UCSD-AML1 (cell line): ENCODE measurements at regions not wholly inside any gene's neighbourhood (a gene's known extent, or its start where the extent isn't known, plus 50 kb on each side); places are given as distances from the start of the nearest gene placed in this dataset.

Experiments used
- DNase-seq: peaks from one replicate; lab custom pipeline; 2025; ENCODE audit not compliant: unreplicated experiment; lab: John Stamatoyannopoulos, UW

DNA sequence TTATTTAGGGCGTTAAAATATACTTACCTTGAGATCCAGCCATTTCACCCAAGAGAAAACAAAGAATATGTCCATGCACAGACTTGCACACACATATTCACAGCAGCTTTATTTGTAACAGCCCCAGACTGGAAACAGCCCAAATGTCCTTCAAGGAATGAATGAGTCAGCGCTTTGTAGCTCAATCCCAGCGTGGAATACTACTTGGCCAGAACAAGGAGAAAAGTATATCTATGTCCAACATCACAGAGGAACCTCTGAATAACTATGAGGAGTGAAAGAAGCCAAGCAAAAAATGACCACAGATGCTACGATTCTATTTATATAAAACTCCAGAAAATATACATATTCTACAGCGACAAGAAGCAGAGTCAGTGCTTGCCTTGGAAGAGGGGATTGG is 158.3 kb downstream of the ENGASE start:
- DNase-seq: no peak

DNA sequence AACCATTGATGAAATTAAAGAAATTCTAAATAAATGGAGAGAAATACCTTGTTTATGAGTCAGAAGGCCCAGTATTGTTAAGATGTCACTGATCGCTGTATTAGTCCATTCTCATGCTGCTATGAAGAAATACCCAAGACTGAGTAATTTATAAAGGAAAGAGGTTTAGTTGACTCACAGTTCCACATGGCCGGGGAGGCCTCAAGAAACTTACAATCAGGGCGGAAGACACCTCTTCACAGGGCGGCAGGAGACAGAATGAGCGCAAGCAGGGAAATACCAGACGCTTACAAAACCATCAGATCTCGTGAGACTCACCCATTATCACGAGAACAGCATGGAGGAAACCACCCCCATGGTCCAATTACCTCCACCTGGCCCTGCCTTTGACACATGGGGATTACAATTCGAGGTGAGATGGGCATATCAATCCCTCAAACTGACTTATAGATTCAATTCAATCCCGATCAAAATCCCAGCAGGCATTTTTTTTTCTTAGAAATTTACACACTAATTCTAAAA is 157.2 kb downstream of the ENGASE start:
- DNase-seq: no peak

DNA sequence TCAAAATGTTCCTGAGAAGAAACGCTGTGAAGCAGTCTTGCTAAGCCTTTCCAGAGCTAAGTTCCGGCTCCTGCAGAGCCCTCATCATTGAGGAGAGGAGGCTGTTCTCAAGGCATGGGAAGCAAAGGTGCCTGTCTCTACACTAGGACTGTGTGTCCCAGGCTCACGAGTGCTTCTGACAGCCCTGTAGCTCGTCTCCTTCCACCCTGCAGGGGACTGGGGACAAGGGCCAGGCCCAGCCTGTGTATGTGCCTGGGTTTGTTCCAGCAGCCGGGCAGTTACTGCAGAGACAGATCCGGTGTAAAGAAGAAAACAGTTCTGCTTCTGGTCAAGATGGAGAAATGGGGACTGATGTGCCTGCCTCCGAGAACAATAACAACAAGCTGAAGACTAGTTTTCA is 156.0 kb downstream of the ENGASE start:
- DNase-seq: no peak

DNA sequence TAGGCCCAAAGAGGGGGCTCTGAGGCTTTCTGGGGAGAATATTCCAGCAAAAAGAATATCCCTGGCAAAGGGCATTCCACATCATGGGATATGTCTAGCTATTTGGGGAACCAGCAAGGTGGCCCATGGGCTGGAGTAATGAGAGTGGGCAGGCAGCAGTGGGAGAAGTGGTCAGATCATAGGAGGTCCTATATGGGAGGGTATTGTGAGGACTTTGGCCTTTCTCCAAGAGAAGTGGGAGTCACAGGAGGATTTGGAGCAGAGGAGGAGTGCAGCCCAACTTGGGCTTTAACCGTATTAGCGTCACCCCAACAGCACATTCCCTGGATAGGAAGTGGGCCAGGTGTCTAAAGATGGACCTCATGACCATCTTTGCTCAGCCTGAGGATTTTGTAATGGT is 151.4 kb downstream of the ENGASE start:
- DNase-seq: no peak

DNA sequence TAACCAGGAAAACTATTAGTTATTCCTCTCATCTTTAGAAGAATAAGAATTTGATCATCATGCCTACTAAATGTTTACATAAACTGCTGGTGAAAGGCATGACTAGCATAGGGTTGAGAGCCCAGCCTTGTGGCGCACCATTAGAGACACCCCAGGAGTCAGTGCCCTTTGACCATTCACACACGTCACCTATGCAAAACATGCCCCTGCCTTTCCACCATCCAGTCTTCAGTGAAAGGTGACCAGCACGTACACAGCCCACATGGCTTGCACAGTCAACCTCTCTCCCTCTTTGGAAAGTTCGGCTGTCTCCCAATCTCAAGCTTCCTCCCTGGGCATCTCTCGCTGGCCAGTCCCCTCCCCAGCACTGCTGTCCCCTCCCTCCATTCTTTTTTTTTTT is 150.3 kb downstream of the ENGASE start:
- DNase-seq: no peak

DNA sequence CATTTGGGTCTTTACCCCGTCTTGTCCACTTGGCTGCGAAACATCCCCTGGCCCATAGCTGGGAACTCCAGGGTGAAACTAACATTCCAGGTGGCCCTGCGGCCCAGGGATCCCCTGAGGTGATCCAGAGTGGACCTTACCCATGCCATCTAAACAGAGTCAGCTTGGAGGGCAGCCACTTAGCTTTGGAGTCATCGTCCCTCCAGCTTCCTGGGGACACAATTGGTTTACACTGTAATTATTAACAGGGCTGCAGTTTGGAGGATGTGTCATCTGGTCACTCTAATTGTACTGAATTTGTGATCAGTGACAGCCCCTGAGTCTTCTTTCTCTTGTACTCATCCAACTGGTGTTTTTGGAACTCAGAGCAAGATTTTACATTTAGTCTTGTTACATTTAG is 149.9 kb downstream of the ENGASE start:
- DNase-seq: no peak

DNA sequence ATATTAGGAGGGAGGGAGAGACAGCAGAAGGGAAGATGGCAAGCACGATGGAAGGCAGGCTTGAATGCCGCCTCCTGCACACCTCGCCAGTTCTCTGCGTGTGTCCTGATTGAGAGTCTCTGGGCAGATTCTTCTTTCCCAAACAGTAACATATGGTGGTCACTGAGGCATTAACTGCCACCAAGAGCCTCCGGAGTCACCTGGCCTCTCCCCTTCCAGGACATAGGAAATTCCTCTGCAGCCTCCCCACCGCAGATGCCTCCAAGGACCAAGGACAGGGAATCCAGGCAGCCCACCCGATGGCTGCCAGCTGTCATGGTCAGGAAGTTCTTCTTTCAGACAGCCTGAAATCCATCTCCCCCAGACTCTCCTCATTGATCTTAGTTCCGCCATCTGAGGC is 149.3 kb downstream of the ENGASE start:
- DNase-seq: no peak

DNA sequence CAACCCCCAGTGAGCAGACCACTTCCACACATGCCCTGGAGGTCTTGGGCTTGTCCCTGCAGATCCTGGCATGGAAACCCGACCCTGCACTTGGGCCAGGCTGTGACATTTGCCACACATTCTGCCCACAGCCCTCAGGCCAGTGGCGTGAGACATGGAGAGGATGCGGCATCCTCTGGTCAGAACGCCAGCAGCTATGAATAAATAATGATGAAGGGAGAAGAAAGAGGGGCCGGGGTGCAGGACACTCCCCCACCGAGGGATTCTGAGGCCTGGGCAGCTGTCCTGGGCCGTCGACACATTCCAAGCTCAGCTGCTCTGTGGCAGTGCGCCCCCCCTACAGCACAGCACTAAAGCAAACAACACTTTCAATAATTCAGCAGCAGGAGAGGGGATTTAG is 148.8 kb downstream of the ENGASE start:
- no peak for DNase-seq

DNA sequence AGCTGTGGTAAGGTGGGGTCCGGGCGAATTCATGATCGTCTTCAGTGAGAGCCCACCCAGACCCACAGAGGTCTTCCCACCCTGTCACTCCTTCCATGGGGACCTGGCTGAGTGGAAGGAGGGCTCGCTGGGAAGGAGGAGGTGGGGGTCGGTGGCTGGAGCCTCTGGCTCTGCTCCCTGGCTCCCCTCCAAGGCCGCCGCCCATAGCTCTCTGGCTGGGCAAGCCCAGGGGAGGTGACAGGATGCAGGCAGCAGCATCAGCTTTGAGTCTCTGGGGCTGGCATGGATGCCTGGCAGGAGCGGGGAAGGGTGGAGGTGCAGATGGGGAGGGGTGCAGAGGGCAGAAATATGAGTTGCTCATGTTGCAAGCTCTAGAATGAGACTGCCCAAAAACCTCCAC is 147.0 kb downstream of the ENGASE start:
- DNase-seq: no peak

DNA sequence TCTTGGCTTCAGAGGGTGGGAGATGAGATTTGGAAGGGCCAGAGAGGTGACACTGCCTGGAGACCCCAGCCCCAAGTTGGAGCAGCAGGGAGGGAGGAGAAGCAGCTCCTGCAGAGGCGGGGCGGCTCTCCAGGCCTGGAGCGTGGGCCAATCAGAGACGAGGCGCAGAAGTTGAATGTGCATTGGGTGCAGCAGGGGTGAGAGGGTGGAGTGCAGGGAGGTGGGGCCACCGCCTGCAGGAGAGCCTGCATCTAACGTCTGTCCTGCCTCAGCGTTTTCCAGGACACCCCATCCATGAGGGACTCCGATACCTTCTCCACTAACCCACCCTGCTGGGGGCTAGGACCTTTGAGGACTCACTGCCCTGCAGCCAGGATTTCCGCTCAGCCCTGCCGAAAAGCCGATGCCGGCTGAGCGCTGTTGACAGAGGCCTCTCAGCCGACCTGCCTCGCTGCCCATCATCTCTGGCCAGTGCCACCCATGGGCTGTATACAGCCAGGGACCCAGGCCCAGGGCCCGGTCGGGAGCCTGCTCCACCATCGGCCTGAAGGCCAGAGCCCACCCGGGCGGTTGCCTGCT is 146.2 kb downstream of the ENGASE start:
- DNase-seq: no peak

DNA sequence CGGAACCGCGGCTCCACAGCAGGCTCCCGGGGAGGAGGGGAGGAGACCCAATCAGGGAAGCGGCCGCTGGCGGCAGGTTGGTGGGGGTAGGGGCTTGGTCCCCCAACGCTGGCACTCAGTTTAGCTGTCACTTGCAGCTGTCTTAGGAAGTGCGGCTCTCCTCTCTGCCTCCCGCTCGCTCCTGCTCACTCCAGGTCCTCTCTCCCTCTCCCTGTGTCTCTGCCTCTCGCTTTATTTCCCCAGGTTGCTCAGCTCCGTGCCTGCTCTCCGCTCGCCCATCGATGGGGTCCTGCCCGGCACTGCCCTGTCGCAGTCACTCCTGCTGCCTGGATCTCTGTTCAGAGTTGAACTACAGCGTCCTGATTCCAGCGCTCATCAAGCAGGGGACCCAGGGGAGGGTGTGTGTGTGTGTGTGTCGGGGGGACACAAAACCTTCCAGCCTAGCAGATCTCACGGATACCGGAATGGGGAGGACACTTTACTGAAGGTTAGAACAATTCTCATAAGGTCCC is 145.6 kb downstream of the ENGASE start:
- DNase-seq: no peak

DNA sequence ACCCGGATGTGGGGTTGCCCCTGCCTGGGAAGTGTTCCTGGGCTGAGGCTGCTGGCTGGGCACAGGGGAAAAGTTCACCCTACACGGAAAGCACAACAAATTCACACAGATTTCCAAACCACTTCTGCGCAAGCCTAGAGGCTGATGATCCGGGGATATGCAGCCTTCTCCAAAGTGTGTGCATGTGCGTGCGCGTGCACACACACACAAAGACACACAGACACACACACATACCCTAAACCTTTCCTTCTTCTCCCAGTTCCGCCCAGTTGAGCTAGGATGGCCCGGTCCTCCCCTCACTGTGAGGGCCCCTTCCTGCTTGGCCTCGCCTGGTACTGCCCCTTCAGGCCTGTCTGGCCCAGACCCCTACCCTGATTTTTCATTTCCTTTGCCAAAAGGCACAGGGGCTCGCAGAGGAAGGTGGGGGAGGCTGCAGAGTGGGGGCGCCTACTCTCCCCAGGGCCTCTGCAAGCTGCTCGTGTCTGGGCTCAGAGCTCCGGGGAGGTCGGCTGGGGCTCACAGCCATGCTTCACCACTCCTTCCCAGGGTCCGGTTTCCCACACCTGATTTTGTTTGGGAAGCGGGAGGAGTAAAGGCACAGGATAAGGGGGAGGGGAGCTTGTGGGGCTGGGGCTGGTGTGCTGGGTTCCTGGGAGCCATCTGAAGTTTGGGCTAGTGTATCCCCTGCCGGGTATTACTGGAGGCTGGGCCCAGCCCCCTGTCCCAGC is 144.7 kb downstream of the ENGASE start:
- no peak for DNase-seq

DNA sequence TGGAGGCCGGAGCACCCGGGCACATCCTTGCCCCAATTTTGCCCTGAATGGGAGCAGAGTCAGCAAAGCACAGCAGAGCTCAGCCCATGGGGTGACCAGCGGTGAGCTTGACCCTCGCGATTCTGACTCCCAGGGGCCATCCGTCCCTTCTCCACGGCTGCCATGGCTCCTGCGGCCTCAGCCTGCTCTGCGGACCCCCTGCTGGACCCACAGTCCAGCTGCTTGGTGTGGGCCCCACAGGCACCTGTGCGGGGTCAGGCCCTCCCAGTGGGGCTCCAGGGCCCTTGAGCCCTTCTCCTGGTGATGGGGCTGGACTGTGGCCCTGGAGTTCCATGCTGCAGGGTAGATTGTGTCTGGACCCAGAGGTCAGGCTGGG is 144.2 kb downstream of the ENGASE start:
- DNase-seq: no peak

DNA sequence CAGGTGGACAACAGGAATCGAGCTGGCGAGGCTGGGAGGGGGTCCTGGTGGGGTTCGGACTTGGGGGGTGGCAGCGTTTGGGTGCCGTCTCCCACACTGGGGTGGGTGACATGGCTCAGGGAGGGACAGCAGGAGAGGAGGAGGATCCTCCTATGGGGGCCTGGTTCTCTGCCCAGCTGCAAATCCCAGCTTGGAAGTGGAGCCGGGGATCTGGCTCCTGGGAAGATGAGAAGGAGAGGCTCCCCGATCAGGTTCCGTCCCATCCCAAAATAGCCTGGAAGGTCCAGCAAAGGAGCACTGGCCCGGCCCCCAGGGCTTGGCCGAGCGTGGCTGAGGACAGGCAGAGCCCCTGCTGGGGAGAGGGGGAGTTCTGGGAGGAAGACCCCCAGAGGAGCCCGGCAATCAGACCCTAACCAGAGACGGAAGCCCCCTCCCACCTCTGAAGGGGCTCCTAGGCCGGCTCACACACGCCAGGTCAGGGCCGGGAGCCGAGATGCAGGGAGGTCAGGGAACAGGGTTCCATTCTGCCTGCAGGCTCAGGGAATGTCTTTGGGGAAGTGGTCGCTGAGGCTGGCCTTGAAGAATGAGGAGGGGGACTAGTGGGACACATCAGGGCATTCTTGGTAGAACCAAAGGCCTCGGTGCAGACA is 143.7 kb downstream of the ENGASE start:
- DNase-seq: no peak

DNA sequence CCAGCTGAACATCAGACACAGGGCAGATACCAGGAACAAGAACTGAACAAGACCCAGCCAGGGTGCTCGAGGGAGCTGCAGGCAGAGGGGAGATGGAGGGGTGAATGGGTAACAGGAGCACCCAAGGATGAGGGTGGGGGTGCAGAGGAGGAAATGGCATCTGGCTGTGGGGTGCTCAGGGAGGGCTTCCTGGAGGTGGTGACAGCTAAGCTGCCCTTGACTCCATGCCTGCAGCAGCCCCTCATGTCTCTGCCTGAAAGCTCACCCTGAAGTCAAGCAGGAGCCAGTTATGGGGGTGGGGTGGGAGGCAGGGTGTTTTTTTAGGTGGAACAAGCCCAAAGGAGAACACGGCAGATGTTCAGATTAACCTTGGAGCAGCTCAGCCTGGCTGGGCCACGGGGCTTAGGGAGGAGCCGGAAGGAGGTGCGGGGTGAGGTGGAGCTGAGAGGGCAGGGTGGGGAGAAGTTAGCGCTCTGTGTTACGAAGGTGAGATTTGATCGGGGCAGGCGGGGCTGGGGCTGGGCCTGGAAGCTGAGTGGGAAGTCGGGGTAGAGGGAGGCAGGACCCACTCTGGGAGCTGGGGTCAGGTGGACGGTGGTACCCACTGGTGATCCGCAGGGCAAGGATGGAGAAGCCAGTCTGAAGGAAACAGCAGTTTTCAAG is 143.0 kb downstream of the ENGASE start:
- no peak for DNase-seq

DNA sequence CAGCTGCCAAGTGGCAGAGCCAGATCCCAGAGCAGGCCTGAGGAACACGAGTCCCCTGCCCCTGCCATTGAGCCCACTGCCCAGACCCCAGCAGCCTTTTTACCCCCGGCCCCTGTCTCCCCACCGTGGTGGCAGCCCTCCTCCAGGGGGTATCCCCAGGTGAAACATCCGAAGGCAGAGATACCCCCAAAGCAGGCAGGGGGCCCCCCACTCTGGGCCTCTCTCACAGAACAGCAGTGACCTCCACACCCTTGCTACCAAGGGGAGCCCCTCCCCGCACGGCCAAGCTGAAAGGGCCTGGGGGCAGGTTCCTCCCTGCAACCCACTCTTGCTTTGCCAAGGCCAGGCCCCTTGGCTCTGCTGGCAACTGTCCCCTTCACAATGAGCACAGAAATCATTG is 142.2 kb downstream of the ENGASE start:
- no peak for DNase-seq

DNA sequence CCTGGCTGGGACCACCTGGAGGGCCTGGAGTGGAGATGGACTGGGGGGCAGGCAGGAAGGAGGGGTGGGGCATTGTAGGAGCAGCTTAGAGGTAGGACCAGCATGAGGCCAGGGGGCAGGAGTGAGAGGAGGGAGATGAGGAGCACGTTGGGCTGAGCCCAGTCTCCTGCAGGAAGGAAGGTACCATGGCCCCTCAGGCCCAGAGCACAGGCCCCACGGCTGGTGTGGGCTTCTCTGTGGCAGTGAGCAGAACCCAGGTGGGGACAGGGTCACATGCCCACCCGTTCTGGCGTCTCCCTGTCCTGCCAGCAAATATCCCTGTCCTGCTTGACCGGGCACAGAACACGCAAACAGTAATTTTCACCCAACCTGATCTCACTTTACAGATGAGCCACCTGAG is 141.8 kb downstream of the ENGASE start:
- no peak for DNase-seq

DNA sequence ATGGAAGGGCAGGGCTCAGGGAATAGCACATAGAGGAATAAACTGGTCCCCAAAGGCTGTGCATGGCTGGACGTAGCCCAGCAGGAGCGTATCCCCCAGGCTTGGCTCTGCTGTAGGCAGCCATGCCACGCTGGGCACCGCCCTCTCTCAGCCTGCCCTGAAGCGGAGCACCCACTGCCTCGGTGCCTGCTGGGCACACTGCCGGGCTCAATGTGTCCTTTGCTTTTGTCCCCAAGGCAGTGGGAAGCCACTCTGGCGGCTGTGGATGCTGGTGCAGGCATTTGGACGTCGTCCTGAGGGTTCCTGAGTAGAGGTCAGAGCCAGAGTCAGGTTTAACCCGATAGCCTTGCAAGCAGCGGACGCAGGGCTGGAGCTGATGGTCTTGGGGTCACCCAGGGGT is 141.0 kb downstream of the ENGASE start:
- no peak for DNase-seq

DNA sequence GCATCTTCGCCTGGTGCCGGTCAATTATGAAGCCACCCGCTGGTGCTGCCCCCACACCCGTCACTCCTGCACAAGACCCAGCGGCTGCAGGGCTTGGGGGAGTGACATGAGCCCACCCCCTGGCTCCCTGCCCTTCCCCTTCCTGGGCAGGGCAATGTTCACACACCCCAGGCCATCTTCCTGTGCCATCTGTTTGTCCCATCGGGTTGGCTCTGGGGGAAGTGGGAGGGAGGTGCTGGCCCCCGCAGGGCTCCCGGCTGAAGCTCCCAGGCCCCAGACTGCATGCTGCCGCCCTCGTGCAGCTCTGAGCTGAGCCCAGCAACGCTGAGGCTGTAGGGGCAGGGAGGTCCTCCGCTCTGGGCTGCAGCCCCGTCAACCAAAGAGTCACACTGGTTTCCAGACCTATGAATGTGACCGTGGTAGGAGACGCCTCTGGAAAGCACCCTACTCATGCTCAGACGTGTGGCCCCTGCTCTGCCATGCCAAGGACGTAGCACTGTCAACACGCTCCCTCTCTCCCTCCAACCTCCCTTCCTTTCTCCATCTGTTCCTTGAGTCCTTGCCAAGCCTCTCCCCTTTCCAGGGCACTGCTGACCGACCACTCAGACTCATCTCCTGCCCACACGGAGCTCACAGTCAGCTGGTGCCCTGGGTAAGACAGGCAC is 140.4 kb downstream of the ENGASE start:
- peak; percentile 71 for DNase-seq

DNA sequence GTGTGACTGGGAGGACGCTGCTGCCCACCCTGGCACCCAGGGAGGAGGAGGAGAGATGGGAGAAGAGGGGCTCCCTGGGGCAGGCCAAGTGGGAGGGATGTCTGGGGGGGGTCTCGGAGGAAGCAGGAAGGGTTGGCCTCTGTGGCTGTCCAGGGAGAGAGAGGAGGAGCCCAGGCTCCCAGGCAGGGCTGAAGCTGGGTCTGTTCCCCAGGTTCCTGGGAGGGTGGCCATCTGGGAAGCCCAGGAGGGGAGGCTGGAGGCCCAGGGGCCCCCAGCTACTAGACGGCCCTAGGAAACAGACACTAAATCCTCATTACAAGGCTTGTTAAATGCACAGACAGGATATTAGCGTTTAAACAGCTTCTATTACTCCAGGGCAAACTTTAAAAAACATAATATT is 139.8 kb downstream of the ENGASE start:
- DNase-seq: no peak

DNA sequence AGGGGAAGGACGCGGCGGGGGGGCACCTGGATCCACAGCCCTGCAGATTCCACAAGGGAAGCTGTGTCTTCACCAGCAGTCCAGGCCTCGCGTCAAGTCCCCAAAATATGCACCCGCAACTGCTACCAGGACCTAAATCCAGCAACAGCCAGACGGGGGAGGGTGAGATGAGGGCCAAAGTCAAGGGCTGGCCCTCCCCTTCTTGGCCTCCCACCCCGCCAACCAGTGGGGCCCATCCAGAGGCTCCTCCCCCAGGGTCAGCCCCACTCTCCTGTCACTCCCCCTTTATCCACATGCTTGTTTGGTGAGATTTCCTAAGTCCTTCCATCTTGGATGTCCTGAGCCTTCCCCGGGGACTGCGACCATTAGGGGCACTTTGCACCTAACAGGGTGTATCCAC is 138.7 kb downstream of the ENGASE start:
- DNase-seq: no peak
